Cardiac muscle cell (in vitro differentiated cells and primary cell): ENCODE measurements at regions not wholly inside any gene's neighbourhood (a gene's known extent, or its start where the extent isn't known, plus 50 kb on each side); places are given as distances from the start of the nearest gene placed in this dataset.
A peak's percentile ranks its signal among the peaks of the same experiment; 100 is the strongest.

ENCODE experiments used
- DNase-seq, 2 donors: peaks; one replicate each; pipeline versions ENCODE4 v3.0.0 to v3.0.0-alpha.2; 2010 to 2017; ENCODE audit warnings: low read depth in 1 of 2, low spot score in 1 of 2
- H3K27ac ChIP-seq: fragments of 200-600 bp; sonication (generic); 2 replicates; pipeline ENCODE4 v1.5.1; 2016
- H3K27me3 ChIP-seq: fragments of 200-600 bp; sonication (generic); 2 replicates; pipeline ENCODE4 v1.6.0; 2016; ENCODE audit warnings: control low read depth
- H3K36me3 ChIP-seq: fragments of 200-600 bp; sonication (generic); 2 replicates; pipeline ENCODE4 v1.5.1; 2016; ENCODE audit warnings: control low read depth
- H3K4me1 ChIP-seq: fragments of 200-600 bp; sonication (generic); 2 replicates; pipeline ENCODE4 v1.8.1; 2017; ENCODE audit warnings: low read depth, mild to moderate bottlenecking, mixed run types
- H3K4me3 ChIP-seq: fragments of 200-600 bp; sonication (generic); 2 replicates; pipeline ENCODE4 v1.5.1; 2016; ENCODE audit warnings: mild to moderate bottlenecking
- H3K9me3 ChIP-seq: fragments of 200-600 bp; sonication (generic); 2 replicates; pipeline ENCODE4 v1.5.1; 2017; ENCODE audit warnings: low read depth, mild to moderate bottlenecking, control low read depth
- TF ChIP-seq, protein P1 (sequence below): IDR thresholded peaks from 2 replicates; pipeline ENCODE4 v1.5.1; 2012; ENCODE audit warnings: low read depth, mild to moderate bottlenecking, low read length

DNA sequence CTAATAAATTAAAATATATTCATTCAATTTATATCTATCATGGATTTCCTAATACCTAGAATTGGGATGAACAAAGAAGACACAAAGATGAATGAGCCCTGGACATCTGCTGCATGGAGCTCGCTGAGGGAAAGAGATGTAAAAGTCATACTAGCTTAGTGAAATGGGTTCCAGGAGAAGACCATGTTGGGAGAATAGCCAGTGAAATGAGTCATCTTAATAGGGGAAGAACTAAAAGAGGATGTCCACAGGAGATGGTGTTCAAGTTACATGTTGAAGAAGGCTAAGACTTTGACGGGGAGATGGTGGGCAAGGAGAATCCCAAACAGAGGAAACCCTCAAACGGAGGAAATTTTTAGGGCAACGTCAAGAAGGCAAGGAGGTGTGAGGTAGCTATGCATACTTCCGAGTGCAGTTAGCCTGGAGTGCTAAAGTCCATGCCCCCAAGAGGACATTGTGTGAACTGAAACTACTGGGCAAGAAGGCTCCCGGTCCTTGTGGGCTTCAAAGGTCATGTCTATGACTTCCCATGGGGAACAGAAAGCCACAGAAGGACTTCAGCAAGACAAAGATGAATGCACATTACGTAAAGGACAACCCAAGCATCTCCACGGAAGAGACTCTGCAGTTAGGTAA, 220.5 kb upstream of the CDH11 start:
- Histone ChIP-seq H3K27ac (no peak overlapping the region), H3K9me3 (no peaks in the 10 kb centered on the region), H3K4me3 (no peak overlapping the region), H3K27me3 (no peaks in the 10 kb centered on the region), H3K36me3 (no peaks in the 10 kb centered on the region), H3K4me1 (no peaks in the 10 kb centered on the region)
- no peak for DNase-seq
- TF ChIP-seq, protein P1, sequence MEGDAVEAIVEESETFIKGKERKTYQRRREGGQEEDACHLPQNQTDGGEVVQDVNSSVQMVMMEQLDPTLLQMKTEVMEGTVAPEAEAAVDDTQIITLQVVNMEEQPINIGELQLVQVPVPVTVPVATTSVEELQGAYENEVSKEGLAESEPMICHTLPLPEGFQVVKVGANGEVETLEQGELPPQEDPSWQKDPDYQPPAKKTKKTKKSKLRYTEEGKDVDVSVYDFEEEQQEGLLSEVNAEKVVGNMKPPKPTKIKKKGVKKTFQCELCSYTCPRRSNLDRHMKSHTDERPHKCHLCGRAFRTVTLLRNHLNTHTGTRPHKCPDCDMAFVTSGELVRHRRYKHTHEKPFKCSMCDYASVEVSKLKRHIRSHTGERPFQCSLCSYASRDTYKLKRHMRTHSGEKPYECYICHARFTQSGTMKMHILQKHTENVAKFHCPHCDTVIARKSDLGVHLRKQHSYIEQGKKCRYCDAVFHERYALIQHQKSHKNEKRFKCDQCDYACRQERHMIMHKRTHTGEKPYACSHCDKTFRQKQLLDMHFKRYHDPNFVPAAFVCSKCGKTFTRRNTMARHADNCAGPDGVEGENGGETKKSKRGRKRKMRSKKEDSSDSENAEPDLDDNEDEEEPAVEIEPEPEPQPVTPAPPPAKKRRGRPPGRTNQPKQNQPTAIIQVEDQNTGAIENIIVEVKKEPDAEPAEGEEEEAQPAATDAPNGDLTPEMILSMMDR, result peak; percentile 4

DNA sequence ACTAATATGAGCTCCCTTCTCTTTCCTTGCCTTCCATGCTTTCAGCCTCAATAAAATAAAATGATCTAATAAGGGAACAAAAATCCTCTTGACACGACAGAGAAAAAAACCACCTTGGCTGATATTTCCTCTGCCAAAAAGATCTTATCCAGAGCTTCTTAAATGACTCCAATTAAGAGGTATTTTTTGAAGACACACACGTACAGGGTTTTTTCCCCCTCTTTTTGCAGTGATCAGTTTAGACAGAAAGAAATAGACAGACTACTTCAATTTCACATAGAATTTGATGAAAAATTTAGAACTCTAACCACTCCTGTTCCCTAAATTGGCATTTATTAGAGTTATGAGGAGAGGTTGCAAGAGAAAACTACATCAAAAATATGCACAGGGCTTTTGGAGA, 217.2 kb upstream of the CDH11 start:
- H3K9me3 ChIP-seq, result no peaks in the 10 kb centered on the region
- no peak overlapping the region for H3K4me3 ChIP-seq
- H3K4me1 ChIP-seq, result no peaks in the 10 kb centered on the region
- no peak overlapping the region for H3K27ac ChIP-seq
- DNase-seq, result no peak
- H3K36me3 ChIP-seq, result no peaks in the 10 kb centered on the region
- TF ChIP-seq, protein P1, result no peak
- H3K27me3 ChIP-seq, result no peaks in the 10 kb centered on the region

DNA sequence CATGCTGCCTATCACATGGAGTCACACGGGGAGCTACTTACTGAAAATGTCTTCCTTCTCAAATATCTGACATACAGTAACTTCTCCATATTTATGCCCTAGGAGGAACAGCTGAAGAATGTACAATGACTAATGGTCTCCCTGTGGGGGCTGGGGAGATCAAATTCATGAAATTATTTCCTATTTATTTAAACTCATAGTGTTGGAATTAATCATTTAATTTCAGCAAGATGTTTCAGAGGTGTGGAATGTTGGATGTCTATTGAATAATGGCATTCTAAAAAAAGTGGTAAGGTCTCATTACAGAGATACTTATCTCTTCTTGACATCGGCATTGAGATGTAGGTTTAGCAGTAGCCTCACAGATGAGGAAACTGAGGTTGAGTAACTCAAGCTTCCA, 214.3 kb upstream of the CDH11 start:
- Histone ChIP-seq H3K27ac (no peak overlapping the region), H3K9me3 (no peaks in the 10 kb centered on the region), H3K4me1 (no peaks in the 10 kb centered on the region), H3K36me3 (no peaks in the 10 kb centered on the region), H3K4me3 (no peak overlapping the region), H3K27me3 (no peaks in the 10 kb centered on the region)
- TF ChIP-seq, protein P1, result no peak
- DNase-seq, result peak in 1 of 2 donors; percentile 21

DNA sequence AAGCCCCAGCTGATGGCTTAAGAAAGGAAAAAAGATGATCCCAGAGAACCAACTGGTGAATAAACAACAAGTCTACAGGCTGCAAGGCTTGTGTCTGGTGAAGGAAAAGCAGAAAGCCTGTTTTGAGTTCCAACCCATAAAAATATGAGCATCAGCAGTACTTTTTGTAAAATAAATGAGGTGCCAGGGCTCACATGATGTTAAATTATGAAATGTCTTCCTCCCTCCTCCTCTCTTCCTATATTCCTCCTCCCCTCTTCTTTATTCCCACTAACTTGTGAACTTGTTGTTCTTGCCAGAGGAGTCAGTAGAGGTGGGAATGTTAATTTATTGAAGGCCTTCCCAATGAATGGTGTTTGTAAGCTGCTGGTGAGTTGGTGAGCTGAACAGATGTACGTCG, 212.2 kb upstream of the CDH11 start:
- Histone ChIP-seq H3K36me3 (no peaks in the 10 kb centered on the region), H3K4me1 (no peaks in the 10 kb centered on the region), H3K9me3 (no peaks in the 10 kb centered on the region), H3K4me3 (no peak overlapping the region), H3K27me3 (no peaks in the 10 kb centered on the region), H3K27ac (no peak overlapping the region)
- DNase-seq, result no peak
- TF ChIP-seq, protein P1, result no peak

DNA sequence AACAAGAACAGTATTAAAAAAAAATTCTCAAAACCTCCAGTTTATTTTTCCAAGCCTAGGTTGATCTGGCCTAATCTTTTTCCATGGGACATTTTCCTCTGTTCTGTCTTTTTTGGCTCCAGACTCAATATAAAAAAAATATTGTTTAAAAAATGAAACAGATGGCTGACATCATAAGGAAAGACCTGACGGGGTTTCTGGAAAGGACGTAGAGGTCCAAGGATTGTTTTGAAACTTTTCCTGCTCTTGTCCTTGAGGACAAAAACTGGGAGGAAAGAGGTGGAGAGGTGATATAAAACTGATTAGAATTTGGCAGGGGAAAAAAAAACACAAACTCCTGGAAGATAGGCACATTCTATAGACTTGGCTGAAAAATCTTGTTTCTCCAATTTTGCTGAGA, 211.4 kb upstream of the CDH11 start:
- peak in 1 of 2 donors; percentile 31 for DNase-seq
- H3K36me3 ChIP-seq, result no peaks in the 10 kb centered on the region

More for the DNA sequence above, 211.4 kb upstream of the CDH11 start:
- Histone ChIP-seq H3K9me3 (no peaks in the 10 kb centered on the region), H3K4me3 (no peak overlapping the region), H3K27ac (no peak overlapping the region), H3K27me3 (no peaks in the 10 kb centered on the region), H3K4me1 (no peaks in the 10 kb centered on the region)
- TF ChIP-seq, protein P1, result no peak
